Nephron (organoid): ENCODE measurements at regions not wholly inside any gene's neighbourhood (a gene's known extent, or its start where the extent isn't known, plus 50 kb on each side); places are given as distances from the start of the nearest gene placed in this dataset.

ENCODE experiments used
- H3K27ac Mint-ChIP-seq, 3 experiments: 2 replicates each; pipeline ENCODE4 v1.8.0; 2020; ENCODE audit warnings: mixed read lengths in 3 of 3, mild to moderate bottlenecking in 2 of 3, moderate library complexity in 1 of 3
- H3K27me3 Mint-ChIP-seq: 2 replicates; pipeline ENCODE4 v1.8.0; 2021; ENCODE audit warnings: low read depth, mild to moderate bottlenecking, moderate library complexity, mixed read lengths
- H3K36me3 Mint-ChIP-seq: 2 replicates; pipeline ENCODE4 v1.8.0; 2020; ENCODE audit warnings: low read depth, mixed read lengths
- H3K4me1 Mint-ChIP-seq: 2 replicates; pipeline ENCODE4 v1.8.0; 2020; ENCODE audit warnings: mixed read lengths
- H3K4me3 Mint-ChIP-seq, 3 experiments: 2 replicates each; pipeline ENCODE4 v1.8.0; 2020; ENCODE audit warnings: mild to moderate bottlenecking in 3 of 3, mixed read lengths in 3 of 3, moderate library complexity in 2 of 3
- H3K9me3 Mint-ChIP-seq: 2 replicates; pipeline ENCODE4 v1.8.0; 2020; ENCODE audit warnings: mixed read lengths
- TF ChIP-seq, protein P1 (sequence below), 3 experiments: fragments of 200-600 bp; sonication (generic); IDR thresholded peaks; one replicate each; pipeline ENCODE4 v1.5.0; 2021; ENCODE audit warnings: antibody characterized with exemption in 3 of 3; ENCODE audit not compliant: unreplicated experiment in 3 of 3

GRCh38 chr2:67318563-67318962 is 78.6 kb upstream of the ETAA1 start:
- H3K4me1 Mint-ChIP-seq = peaks cover 48% of the 10 kb centered on the region

DNA sequence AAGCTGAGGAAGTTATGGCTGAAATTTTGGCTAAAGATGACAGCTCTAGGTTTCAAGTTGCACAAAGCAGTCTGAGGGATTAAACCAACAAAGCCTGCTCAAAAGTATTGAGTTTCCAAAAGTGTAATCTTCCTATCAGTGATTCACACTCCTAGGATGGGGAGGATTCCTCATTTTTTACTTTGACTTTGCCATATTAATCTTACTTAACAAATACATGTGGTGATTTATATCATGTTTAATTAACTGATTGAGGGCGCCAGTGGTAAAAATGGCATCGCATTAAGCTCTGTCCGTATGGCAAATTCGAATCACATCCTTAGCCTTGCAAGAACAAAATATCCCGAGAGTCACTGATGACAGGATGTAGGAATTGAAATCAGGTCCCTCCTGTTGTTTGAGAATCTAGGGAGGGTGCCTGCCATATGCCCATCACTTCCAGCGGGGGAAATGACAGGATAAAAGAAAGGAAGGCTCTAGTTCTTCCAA is 78.1 kb upstream of the ETAA1 start:
- H3K4me1 Mint-ChIP-seq = peaks cover 44% of the 10 kb centered on the region

More at GRCh38 chr2:67318563-67318962, 78.6 kb upstream of the ETAA1 start:
- no peaks in the 10 kb centered on the region for H3K36me3 Mint-ChIP-seq
- peak overlapping the region in 2 of 3 experiments; percentile 78 to 89 for H3K27ac Mint-ChIP-seq
- TF ChIP-seq, protein P1, sequence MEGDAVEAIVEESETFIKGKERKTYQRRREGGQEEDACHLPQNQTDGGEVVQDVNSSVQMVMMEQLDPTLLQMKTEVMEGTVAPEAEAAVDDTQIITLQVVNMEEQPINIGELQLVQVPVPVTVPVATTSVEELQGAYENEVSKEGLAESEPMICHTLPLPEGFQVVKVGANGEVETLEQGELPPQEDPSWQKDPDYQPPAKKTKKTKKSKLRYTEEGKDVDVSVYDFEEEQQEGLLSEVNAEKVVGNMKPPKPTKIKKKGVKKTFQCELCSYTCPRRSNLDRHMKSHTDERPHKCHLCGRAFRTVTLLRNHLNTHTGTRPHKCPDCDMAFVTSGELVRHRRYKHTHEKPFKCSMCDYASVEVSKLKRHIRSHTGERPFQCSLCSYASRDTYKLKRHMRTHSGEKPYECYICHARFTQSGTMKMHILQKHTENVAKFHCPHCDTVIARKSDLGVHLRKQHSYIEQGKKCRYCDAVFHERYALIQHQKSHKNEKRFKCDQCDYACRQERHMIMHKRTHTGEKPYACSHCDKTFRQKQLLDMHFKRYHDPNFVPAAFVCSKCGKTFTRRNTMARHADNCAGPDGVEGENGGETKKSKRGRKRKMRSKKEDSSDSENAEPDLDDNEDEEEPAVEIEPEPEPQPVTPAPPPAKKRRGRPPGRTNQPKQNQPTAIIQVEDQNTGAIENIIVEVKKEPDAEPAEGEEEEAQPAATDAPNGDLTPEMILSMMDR (IDR thresholded peaks at IDR 0.05; ENCODE audit: unreplicated experiment in 3 of 3) = no peak
- H3K9me3 Mint-ChIP-seq = no peaks in the 10 kb centered on the region
- H3K27me3 Mint-ChIP-seq = no peaks in the 10 kb centered on the region
- H3K4me3 Mint-ChIP-seq = no peak overlapping the region

GRCh38 chr2:67320861-67321587 is 76.1 kb upstream of the ETAA1 start:
- Mint-ChIP-seq H3K4me3 (no peak overlapping the region), H3K27me3 (no peaks in the 10 kb centered on the region), H3K9me3 (no peaks in the 10 kb centered on the region), H3K27ac (peak overlapping the region; percentile 69 to 81 (median 70)), H3K4me1 (peaks cover 44% of the 10 kb centered on the region), H3K36me3 (no peaks in the 10 kb centered on the region)
- TF ChIP-seq, protein P1 (IDR thresholded peaks at IDR 0.05; ENCODE audit: unreplicated experiment in 3 of 3) = no peak

More for the DNA sequence above, 78.1 kb upstream of the ETAA1 start:
- Mint-ChIP-seq H3K9me3 (no peaks in the 10 kb centered on the region), H3K36me3 (no peaks in the 10 kb centered on the region), H3K27ac (peak overlapping the region; percentile 53 to 89 (median 78)), H3K4me3 (peak overlapping the region in 1 of 3 experiments; percentile 25), H3K27me3 (no peaks in the 10 kb centered on the region)
- TF ChIP-seq, protein P1 (IDR thresholded peaks at IDR 0.05; ENCODE audit: unreplicated experiment in 3 of 3) = no peak

GRCh38 chr2:67321588-67321903 is 75.6 kb upstream of the ETAA1 start:
- Mint-ChIP-seq H3K4me1 (peaks cover 44% of the 10 kb centered on the region), H3K36me3 (no peaks in the 10 kb centered on the region), H3K4me3 (no peak overlapping the region), H3K27ac (peak overlapping the region; percentile 69 to 81 (median 70)), H3K9me3 (no peaks in the 10 kb centered on the region), H3K27me3 (no peaks in the 10 kb centered on the region)
- TF ChIP-seq, protein P1 (IDR thresholded peaks at IDR 0.05; ENCODE audit: unreplicated experiment in 3 of 3) = no peak

- H3K36me3 Mint-ChIP-seq = no peaks in the 10 kb centered on the region
- peaks cover 44% of the 10 kb centered on the region for H3K4me1 Mint-ChIP-seq
- H3K9me3 Mint-ChIP-seq = no peaks in the 10 kb centered on the region
- H3K27ac Mint-ChIP-seq = peak overlapping the region; percentile 60 to 81 (median 69)
- H3K27me3 Mint-ChIP-seq = no peaks in the 10 kb centered on the region
- TF ChIP-seq, protein P1 (IDR thresholded peaks at IDR 0.05; ENCODE audit: unreplicated experiment in 3 of 3) = no peak
- H3K4me3 Mint-ChIP-seq = no peak overlapping the region
Observed at GRCh38 chr2:67322353-67323001, 74.7 kb upstream of the ETAA1 start.
